HG03575 (cell line): ENCODE measurements at regions not wholly inside any gene's neighbourhood (a gene's known extent, or its start where the extent isn't known, plus 50 kb on each side); places are given as distances from the start of the nearest gene placed in this dataset.

Experiments
- ATAC-seq: cut with Tn5 transposase; IDR thresholded peaks from one replicate; pipeline ENCODE4 v1.9.1; 2021; ENCODE audit not compliant: unreplicated experiment, insufficient number of reproducible peaks, low FRiP score; ENCODE audit errors: extremely low read depth

DNA sequence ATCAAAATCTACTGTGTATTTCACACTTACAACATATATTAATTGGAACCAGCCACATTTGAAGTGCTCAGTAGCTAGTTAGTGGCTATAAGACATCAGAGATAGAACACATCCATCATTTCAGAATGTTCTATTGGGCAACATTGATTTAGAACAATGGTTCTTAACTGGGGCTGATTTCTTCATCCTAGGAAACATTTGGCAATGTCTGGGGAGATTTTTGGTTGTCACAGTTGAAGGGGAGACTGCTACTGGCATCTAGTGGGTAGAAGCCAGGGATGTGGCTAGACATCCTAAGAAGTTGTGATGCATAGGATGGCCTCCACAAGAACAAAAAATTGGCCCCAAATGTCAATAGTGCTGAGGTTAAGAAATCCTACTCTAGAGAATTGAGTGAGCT, 132.5 kb downstream of the OLIG3 start:
- no peak for ATAC-seq

DNA sequence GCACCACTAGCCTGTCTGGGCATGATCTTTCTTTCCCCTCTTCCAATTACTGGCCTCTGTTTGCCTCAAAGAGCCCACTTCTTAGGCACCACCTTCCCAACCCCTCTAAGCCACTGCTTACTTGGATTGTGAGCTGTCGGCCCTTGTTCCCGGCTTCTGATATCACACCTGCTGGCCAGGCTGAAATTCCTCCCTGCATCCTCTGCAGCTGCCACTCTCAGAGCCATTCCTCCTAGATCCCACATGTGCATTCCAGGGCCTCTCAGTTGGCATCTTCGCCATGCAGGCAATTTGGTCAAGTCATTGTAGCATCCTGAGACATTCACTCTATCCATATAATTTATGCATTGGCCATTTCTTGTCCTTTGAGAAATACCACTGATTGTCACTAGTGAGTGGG, 135.9 kb downstream of the OLIG3 start:
- ATAC-seq = no peak

DNA sequence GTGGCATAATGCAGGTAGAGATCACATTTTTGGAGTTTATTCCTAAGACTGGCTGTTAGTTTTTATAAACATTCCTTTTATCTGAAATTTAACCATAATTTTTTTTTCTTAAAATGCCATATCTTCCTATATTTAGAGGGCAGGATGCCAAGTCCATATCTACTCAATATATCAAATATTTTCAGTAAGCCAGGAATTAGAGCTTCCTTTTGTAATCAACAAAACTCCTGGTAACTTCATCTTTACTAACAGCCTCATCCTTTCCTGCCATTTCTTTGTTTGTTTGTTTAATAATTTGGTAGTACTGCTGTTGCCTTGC, 136.3 kb downstream of the OLIG3 start:
- ATAC-seq = no peak

DNA sequence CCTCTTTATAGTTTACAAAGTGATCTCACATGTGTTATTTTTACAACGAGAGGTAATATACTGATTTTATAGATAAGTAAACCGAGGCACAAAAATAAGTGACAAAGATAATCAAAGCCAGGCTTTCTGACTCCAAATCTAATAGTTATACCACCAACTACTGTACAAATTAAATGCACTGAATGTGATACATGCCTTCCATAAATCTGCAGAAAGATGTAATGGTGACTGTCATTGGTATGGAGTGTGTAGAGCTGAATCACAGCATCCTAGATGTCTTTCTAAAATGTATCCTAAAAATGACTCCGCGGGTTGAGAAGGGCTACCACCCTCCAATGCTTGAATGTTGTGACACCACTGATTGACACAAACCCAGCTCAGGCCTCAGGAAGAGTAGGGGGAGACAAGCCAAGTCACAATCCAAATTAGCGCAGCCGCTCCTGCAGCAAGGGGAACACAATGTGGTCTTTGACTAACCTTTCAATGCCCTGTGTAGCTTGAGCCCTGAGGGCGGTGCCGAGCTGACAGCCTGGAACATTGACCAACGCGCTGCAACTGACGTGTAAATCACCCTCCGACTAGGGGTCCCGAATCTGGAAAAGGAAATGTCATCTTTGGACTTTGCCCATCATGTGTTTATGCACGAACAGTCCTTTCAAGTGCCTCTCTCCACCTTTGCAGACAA, 136.8 kb downstream of the OLIG3 start:
- ATAC-seq = no peak

DNA sequence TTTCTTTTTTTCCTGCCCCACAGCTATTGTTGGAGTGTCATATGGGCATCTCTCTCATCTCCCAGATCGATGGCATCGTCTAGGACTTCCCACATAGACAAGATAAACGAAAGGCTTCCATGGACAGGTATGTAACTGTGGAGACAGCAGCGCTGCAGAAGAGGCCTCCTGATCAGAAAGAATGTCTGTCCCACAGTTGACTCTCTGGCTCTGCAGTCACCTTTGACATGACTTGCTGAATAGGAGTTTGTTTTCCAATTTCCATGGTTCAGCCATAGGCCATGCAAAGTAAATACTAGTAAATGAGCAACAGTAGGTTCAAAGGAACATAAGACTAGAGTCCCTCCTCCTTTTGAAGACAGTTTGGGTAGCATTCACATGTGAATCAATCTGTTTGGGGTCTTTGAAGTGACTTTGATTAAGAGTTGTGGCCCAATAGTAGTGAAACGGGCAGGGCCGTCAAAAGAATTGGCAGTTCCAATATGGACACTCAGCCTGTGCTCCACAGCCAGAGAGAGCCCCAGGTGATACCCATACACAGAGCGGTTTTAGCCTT, 134.7 kb upstream of the IFNGR1 start:
- no peak for ATAC-seq

DNA sequence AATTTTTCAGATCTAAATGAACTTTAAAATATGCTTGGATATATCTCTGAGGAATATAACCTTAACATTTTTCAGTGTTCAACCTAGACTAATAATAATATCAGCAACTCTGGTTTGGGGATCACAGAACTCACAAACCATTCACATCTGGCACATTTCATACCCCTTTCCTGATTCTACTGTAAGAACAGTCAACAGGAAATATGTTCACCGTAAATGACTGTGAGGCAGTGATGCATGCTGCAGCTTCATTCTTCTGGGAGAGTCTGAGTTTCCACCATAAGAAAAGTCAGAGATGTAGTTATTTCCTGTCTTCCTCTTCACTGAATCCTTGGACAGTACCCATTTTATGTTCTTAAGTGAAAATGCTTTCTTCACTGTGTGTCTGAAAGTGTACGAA, 134.2 kb upstream of the IFNGR1 start:
- ATAC-seq = no peak

DNA sequence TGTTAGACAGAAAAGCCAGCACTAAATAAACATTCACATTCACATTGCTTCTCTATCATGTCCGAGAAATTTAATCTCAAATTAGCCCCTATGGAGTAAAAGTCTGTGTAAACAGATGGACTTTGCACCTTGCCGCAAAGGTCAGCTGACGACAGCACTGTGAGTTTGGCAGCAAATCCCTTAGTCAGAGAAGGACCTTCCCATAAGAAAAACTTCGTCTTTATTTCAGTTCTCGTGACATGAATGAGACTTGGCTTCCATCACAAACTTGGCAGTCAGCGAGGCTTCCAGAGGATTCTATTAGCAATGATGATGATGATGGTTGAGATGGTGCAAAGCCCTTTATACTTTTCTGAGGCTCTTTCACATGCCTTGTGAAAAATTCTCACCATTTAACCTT, 133.7 kb upstream of the IFNGR1 start:
- ATAC-seq = no peak

DNA sequence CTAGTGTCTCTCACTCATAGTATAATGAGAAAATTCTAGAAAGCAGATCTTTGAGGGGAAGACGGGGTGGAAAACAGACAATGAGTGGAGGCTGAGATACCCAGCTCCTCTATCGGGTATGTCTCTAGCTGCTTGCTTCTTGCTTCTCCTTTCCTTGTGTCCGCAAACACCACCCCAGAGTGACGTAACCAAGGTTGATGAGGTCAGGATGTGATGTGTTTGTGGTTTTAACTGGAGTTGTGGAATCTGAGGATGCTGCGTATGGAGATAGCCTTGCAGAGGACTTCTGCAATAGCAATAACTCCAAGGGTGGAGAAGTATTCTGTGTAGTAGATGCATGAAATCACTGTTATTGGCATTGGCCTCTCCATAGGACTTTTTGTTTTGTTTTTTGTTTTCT, 132.7 kb upstream of the IFNGR1 start:
- no peak for ATAC-seq

DNA sequence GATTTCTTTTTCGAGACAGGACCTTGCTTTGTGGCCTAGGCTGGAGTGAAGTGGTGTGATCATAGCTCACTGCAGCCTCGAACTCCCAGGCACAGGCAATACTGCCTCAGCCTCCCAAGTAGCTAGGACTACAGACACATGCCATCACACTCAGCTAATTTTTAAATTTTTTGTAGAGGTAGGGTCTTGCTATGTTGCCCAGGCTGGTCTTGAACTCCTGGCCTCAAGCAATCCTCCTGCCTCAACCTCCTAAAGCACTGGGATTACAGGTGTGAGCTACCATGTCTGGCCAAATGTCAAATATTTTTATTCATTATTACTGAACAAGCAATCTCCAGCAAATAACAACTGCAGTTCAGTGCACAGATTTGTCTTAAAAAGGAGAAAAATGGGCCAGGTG, 131.7 kb upstream of the IFNGR1 start:
- no peak for ATAC-seq

DNA sequence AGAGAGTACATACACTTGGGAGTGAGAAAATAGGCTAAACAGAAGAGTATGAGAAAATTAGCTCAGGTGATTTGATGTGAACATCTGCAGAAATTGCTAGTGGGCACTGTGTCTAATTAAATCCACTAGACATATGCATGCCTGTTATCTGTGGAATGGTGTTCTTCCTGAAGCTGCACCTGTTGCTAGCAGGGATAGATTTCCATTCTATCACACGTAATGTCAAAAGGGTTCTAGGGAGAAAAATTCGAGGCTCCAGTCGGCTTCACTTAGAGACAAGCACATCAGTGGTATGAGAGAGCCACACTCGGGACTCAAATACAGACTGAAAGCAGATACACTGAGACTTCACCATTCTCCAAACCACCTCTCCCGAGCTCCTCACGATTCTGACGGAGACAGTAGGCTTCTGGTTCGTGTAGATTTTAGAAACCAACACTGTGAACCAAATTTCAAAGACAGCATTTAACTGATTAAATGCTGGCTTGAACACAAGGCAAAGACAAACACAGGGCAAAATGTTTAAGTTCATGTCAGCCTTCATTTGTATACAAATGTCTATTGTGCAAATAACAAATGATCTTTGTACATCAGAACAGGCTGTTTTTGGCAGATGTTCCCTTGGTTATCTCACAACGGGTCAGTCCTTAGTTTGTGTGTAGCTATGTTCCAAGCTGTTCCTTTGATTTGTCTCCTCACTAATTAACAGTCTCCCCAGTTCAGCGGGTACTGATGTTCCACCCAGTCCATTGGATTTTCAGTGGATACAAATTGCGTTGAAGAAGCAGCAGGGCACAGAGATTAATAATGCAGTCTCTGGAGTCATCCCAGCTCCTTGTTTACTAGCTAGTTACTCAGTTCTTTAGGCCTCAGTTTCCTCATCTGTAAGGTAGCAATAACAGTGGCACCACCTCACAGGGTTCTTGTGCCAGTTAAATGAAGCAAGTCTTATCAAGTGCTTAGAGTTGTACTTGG, 131.0 kb upstream of the IFNGR1 start:
- ATAC-seq = no peak

DNA sequence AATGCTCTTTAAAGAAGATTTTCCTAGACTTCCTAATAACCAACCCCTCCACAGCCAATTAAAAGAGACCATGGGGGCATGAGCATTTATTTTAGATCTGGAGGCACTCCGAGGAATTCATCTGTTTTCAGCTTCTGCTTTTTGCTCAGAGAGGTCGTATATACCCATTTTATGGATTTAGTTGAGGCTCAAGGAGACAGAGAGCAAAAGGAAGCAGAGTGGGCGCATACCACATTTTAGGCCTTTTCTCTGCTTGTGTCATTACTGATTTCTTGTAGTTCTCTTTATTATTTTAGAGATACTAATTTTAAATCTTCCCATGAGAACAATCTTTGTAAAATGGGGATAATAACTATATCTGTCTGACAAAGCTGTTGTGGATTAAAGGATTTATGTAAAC, 129.6 kb upstream of the IFNGR1 start:
- ATAC-seq = no peak

DNA sequence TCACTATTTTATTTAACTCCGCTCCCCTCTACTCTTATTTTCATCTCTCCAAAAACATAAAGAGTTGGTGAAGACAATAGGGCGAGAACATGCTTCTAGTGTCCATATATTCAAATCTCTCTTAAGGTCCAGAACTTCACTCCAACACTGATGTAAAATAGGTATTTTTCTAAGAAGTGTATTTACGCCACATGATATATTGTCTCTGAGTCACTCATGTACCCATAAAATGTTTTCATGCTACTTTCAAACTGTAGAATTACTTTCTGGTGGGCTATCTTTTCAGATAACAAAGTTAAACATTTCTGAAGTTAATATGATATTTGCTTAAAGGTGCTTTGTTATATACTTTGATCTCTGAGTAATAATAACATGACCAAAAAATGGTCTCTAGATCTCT, 124.1 kb upstream of the IFNGR1 start:
- ATAC-seq = no peak

DNA sequence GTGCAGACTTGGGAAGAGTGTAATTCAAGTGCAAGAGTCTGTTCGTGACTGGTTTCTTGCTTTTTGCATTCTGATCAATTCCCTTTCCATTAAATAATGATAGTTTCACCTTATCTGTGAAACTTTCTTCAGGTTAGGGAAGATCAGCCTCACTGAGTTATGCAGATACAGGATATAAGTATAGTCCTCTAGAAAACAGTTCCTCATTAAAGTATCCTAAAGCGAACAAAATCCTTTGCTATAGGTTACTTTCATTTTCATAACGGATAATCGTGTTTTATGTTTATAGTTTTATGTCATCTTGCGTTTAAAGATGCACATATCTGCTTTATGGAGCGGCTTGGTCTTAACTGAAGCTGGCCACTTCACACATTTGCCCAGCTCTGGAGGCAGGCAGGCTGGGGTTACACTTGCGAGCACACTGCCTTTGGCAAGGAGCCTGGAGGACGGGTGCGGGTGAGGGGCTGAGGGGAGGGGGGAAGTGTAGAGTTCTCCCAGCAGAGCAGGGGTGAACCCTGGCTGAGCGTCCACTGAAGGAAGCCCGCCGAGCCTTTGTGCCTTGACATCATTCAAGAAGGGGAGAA, 123.5 kb upstream of the IFNGR1 start:
- no peak for ATAC-seq

DNA sequence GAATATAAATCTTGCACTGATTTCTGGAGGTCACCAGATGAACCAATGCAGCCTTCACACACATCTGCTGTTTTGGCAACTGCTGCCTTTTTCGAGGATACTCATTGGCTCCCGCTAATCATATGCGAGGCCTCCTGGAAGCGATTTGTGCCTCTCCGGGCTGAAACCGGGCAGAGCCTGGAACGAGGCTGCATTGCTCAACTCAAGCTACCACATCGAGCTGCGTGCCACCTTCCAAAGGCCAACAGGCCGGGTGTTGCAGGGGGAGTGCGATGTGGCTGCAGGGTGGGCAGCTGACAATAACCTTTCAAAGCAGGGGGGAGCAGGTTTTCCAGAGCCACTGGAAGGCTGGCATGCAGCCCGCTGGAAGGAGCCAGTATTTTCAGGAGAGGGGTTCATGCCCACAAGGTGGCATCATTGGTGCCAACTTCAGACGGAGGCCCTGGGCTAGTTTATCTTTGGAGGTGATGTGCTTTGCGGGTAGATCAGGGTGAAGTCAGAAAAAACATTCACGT, 122.6 kb upstream of the IFNGR1 start:
- ATAC-seq = no peak

DNA sequence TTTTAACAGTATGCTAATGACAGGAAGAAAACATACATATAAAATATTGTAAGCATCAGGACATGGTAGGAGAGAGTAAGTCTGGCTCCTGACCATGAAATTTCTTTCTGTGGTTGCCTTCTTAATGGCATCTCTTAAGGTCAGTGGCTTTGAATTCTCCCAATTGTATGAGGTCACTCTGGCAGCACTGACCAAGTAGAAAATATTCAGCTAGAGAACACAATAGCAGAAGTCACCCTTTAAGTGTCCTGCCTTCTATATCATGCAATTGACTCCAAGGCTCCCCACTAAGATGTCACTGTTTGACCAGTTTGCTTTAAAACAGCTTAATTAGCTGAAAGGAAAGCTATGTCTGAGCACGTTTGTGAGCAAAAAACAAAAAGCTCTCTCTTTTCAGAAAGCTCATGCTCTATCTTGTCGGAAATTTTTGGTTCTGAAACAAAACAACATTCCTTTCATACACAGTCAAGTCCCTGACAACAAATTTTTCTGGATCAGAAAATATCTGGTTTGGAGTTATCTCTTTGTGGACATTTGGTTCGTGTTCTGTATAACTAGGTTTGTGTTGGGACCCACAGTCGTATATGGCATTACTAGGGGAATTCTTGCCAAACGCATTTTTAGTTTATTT, 120.9 kb upstream of the IFNGR1 start:
- ATAC-seq = no peak

DNA sequence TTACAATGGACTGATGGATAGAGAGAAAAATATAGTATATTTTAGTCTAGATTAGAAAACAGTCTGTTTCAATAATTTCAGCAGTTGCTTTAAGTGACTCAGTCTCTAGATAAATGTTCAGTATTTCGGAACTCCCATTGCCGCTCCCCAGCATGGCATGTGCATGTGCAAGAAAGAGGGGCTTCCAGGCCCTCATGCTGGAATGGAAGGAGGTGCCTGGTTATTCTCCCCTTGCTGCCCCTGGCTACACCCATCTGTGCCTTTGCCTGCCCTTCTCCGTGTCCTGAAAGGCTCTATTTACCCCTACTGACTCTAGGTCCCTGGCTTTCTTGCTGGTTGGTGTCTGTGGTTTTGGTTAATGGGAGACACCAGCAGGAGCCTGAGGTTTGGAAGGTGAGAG, 115.7 kb upstream of the IFNGR1 start:
- no peak for ATAC-seq

DNA sequence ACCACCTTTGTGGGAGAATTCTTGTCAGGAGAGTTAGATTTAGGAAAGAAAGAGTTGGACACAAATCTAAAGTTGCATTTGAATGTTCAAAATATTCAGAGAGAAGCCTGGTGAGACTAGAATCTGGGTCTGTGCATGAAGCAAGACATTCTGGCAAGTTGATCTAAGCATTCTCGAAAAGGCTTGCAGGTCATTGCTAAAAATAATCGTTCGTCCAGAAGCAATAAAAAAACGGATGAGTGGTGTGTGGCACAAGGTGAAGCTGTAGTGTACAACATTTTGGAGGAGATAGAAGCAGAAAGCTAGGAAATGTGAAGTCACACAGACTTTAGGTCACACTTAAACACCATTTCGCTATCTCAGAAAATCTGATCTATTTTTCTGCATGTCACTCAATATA, 114.9 kb upstream of the IFNGR1 start:
- no peak for ATAC-seq

DNA sequence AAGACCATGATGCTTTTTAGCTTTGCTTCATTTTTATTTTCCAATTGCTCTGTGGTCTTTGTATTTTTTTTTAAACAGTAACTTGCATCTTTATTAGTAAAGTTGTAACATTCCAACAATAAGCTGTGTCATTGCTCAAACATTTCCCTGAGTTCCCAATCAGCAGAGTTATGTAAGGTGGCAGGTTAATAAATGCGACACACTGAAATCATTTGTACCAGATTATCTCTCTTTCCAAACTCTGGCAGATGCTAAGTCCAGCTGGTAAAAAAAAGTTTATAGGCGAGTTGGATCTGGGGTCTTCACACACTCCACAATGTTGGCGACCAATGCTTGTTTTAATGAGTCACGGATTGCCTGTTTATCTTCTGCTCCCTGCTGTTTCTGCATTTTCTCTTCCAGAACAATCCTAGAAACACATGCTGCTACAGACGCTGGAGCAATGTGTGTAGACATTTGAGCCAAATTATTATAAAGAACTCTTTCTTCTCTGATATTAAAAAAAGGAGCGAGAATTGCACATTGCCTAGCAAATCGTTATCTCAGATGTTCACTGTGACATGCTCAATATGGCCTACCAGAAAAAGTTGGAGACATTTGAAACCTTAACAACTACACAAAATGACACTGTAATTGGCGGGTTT, 113.6 kb upstream of the IFNGR1 start:
- no peak for ATAC-seq

DNA sequence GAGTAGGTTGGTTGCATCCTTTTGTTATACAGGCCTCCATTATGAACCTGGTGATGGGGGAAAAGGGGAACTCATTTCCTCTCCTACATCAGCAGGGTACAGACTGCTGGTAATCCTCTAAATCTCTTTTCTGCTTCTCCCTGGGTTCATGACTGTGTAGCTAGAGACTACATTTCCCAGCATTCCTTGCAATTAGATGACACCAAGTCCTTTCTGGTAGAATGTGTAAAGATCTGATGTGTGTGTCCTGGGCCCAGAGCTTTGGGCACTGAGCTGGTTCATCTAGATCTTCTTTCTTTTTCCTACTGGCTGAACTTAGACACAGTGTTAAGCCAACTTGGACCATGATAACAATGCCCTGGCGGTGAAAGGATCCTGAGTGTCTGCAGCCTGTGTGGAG, 104.7 kb upstream of the IFNGR1 start:
- ATAC-seq = no peak
